ENCODE measurements at regions not wholly inside any gene's neighbourhood (a gene's known extent, or its start where the extent isn't known, plus 50 kb on each side); places are given as distances from the start of the nearest gene placed in this dataset.
A peak's percentile ranks its signal among the peaks of the same experiment; 100 is the strongest.

- DNase-seq = no peak
Observed at GRCh38 chr4:108398316-108398715, 222.1 kb upstream of the RPL34 start.

GRCh38 chr4:108397850-108398249 is 222.5 kb upstream of the RPL34 start:
- no peak for DNase-seq

DNA sequence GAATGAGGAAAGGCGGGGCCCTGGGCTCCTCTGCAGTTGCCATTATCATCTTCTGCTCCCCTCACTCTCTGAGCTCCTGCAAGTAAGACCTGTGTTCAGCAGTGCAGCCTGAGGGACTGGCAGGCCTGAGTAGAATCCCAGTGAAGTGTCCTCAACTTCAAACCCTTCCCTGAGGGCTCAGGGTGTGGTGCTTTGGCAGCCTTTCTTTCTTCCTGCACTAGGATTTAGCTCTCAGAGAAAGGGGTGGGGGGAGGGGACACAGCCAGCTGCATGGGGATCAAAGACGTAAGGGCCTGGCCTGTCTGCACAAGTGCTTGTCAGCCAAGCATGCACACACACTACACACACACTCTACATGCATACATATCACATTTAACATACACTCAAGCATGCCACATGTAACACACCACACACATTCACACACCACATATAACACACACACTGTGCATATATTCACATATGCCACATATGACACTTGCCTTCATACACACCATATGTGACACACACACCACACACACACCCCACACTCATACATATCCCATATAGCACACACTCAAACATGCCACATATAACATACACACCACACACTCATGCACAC is 223.4 kb upstream of the RPL34 start:
- no peak for DNase-seq

GRCh38 chr4:108395786-108396185 is 224.6 kb upstream of the RPL34 start:
- no peak for DNase-seq

- no peak for DNase-seq
Observed at GRCh38 chr4:108393890-108394472, 225.2 kb upstream of the LEF1 start.

- no peak for DNase-seq
Observed at GRCh38 chr4:108391701-108392455, 223.1 kb upstream of the LEF1 start.

- DNase-seq = no peak
Observed at GRCh38 chr4:108385076-108385475, 216.3 kb upstream of the LEF1 start.

DNA sequence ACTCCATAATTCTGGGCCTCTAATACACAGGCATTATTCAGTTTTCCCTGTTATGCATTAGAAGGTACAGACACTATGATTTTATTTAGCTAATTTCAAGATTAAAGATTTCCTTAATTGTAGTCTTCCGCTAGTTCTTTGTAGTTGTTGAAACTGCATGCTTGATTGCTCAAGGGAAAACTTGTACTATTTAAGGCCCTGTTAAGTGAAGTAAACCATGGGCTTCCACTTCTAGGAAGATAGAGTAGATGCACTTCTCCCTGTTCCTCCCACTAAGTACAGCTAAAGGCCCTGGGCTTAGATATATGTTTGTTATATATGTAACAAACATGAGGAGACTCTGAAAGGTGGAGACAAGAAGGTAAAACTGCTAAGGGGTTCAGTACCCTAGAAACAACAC is 215.8 kb upstream of the LEF1 start:
- no peak for DNase-seq

DNA sequence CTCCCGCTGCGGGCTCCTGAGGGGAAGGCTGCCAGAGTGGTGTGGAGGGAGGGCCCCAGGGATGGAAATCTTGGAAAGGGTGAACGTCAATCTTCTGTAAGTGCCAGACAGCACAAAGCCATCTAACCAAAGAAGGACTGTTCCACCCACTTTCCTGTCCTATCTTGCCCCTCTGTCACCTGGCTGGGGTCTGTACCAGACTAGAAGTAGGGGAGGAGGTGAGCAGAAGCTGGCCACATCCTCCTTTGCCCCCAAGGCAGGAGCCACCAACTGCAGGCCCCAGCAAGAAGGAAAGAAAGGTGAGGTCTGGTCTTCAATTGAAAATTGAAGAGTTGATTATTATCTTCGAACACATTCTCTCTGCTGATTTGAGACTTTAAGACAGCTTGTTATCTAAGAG is 214.4 kb upstream of the LEF1 start:
- no peak for DNase-seq

GRCh38 chr4:108382751-108383150 is 214.0 kb upstream of the LEF1 start:
- DNase-seq = no peak

DNA sequence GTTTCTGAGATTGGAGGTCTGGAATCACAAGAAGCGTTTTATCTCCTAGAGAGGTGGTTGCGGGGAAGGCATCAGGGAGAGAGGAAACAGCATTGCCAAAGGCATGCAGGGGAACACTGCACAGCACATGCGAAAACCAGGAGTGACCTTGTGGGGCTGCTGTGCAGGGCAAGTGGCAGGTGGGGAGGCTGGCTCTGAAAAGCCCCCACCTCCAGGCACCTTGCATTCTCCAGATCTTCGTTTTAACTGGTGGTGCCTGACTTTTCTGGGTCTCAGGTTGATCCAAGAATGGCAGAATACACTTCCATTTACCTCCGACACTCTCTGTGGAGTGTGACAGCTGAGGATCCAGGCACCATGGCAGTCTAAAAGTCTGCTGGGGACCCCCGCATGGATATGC is 209.4 kb upstream of the LEF1 start:
- DNase-seq = no peak

GRCh38 chr4:108377021-108377420 is 208.3 kb upstream of the LEF1 start:
- no peak for DNase-seq

- DNase-seq = no peak
Observed at GRCh38 chr4:108375434-108375833, 206.7 kb upstream of the LEF1 start.

GRCh38 chr4:108372681-108373080 is 203.9 kb upstream of the LEF1 start:
- DNase-seq = peak in 1 of 2 experiments; percentile 5

DNA sequence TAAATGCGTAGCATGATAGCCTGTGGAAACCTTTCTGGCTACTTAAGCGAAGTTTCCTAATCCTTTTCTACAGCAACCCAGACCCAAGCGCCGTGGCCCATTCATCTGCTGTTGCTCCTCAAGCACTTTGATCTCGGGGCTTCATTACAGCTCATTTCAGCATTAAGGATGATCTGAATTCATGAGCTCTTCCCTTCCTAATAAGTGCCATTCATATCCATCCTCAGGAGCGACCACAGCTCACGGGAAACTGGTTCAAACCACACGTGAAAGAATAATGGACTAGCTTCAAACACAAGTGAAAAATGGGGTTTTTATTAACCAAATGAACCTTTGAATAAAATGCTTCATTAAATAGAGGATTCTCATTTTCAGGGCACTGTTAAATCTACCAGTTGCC is 202.6 kb upstream of the LEF1 start:
- no peak for DNase-seq

DNA sequence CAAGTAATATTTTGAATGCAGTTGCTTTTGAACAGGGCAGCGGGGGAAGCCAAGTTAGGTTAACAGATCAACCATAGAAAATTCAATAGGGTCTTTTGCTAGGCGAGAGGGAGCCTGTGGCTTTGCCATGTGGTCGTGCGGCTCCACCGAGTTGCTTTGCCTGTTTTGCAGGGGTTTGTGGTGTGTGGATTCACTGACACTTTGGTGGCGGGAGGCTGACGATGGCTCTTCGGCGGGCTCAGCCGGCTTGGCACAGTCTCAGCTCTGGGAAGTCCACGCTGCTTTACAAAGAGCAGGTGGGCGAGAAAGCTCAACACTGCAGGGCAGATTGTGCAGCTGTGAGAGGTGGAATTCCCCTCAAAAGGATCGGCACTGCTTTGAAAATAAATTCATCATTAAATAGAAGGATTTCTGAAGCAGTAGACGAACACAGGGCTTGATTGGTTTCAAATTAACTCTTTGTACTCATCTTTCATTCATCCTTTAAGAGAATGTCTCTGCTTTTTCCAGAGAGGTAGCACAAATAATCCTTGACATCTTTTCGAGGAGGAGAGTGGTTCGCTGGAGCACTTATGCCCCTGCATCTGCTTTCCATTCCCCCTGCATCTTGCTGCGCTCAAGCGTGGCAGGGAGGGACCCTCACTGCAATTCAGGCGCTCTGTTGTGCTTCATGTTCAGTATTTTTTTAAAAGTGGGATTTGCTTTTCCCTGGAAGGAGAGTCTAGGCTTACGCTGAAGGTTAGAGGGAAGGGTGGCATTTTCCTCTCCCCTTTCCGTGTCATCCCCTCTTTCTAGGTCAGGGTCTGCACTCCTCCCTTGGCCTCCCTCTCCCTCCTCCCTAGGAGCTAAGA is 201.8 kb upstream of the LEF1 start:
- DNase-seq = peak; percentile 13 to 63

DNA sequence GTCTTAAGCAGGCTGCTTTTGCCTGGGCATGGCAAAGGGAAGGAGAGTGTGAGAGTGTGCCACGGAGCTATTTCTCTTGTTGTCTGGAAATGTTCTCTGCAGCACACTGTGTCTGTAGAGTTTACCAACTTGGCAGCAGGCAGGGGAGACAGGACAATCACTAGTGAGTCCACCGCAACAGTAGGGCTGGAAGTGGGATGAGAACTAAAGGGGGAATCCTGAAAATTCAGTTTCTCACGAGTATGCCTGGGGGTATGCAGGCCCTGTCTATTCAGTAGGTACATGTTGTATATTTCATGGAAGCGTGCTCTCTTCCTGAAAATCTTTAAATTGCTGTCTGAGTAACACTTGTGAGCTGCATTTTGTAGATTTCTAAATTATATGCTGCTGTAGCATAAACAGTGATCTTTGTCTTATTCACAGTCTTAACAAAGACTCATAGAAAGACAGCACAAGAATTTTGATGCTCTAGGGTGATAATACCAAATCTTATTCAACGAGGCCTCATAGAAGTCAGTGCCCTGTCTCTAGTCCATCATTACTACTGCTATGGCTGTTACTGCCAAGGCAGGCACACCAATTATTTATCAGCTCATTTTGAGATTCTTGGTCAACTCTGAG is 200.4 kb upstream of the LEF1 start:
- no peak for DNase-seq

DNA sequence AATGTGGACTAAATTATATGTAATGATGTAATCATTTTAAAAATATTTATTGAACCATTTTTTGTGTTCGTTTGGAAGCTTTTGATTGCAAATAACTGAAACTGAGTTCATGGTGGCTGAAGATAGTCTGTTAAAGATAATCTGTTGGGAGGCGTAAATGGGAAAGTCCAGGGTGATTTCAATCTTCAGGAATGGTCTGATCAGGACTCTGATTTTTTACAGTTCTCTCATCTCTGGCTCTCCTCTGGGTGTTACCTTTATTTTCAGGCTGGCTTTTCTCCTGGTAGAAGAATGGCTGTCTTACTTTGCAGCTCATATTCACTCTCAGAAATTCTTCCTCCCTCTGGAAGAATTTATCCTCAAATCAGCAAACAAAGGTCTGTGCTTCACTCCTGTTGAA is 199.0 kb upstream of the LEF1 start:
- DNase-seq = no peak

GRCh38 chr4:108366716-108367115 is 198.0 kb upstream of the LEF1 start:
- no peak for DNase-seq

DNA sequence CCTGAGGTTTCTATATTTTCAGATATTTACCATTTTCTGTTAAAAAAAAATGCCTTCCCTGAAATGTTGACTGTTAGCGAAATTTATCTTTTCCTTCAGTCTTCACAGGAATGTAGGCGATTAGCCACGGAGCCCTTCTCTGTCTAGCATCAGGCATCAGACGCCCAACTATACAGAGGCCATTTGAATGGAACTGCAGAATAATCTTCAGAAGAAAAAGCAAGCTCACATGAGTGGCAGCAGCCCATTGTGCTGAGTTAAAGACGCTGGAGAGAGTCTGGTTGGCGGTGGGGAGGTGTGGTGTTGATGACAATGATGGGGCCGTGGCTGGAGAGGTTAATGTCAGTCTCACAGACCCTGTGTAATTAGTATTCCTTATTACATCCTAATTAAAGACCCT is 196.8 kb upstream of the LEF1 start:
- DNase-seq = no peak

DNA sequence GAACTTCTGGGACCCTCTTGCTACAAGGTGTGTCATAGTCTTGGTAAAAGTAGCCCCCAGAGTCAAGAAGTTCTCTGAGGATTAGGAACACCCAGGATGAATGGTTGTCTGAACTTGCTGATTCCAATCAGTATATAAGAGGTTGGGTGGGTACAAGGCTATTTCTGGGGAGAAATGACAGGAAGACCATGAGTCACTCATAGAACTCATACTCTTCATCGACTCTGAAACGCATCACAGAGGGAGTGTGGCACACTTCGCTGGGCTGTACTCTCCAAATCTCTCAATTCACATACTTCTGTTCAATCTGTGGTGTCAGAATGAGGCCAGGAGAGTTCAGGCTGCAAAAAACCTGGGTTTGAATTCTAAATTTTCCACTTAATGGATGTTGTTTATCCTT is 193.2 kb upstream of the LEF1 start:
- DNase-seq = no peak

GRCh38 chr4:108361446-108361820 is 192.7 kb upstream of the LEF1 start:
- no peak for DNase-seq

Measured in stimulated activated CD4-positive, alpha-beta T cell treated with anti-CD3 and anti-CD28 coated beads, Interleukin-4, amount 100 ng/mL, for 4 hours (primary cell).